ENCODE measurements at regions not wholly inside any gene's neighbourhood (a gene's known extent, or its start where the extent isn't known, plus 50 kb on each side); places are given as distances from the start of the nearest gene placed in this dataset.

- no peak for TF ChIP-seq CTCF (IDR thresholded peaks at IDR 0.05)
Observed at GRCh38 chr12:42981379-42981778, 391.8 kb upstream of the PRICKLE1 start.

GRCh38 chr12:42980441-42980840 lies 390.9 kb upstream of the PRICKLE1 start:
- no peak for TF ChIP-seq CTCF (IDR thresholded peaks at IDR 0.05)

- no peak for TF ChIP-seq CTCF (IDR thresholded peaks at IDR 0.05)
Observed at GRCh38 chr12:42979746-42980145, 390.2 kb upstream of the PRICKLE1 start.

GRCh38 chr12:42978708-42979107 lies 389.2 kb upstream of the PRICKLE1 start:
- TF ChIP-seq CTCF (IDR thresholded peaks at IDR 0.05), result no peak

- no peak for TF ChIP-seq CTCF (IDR thresholded peaks at IDR 0.05)
Observed at GRCh38 chr12:42977451-42978230, 388.1 kb upstream of the PRICKLE1 start.

GRCh38 chr12:42976620-42977019 lies 387.1 kb upstream of the PRICKLE1 start:
- no peak for TF ChIP-seq CTCF (IDR thresholded peaks at IDR 0.05)

GRCh38 chr12:42976122-42976521 lies 386.6 kb upstream of the PRICKLE1 start:
- TF ChIP-seq CTCF (IDR thresholded peaks at IDR 0.05), result no peak

- TF ChIP-seq CTCF (IDR thresholded peaks at IDR 0.05), result no peak
Observed at GRCh38 chr12:42969355-42969754, 379.8 kb upstream of the PRICKLE1 start.
